ENCODE measurements at regions not wholly inside any gene's neighbourhood (a gene's known extent, or its start where the extent isn't known, plus 50 kb on each side); places are given as distances from the start of the nearest gene placed in this dataset.

DNA sequence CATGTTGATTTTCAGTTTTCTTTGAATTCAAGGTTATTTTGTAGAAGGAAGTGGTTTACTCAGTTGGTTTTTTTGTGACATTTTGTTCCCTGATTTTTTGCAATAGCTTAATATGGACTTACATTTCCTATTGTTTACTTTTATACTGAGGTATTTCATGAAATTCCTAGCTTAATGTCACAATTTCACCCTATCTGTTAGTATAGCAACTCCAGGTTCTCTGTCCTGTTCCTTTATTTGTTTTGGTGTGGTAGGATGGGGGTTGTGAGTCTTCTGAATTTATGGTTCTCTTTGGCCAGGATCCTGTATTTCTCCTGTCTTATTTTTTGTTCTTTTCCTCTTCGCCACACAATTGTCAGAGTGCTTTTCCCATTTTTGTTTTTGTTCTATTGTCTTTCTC, 523.4 kb upstream of the ARRDC3 start:
- FAIRE-seq: no peak
- DNase-seq (ENCODE audit: extremely low spot score, insufficient read length, low read depth): no peak

- DNase-seq (ENCODE audit: extremely low spot score, insufficient read length, low read depth) (no peak), FAIRE-seq (no peak)
Observed at GRCh38 chr5:91906027-91906426, 522.9 kb upstream of the ARRDC3 start.

GRCh38 chr5:91898898-91899297, 515.8 kb upstream of the ARRDC3 start:
- FAIRE-seq: no peak
- no peak for DNase-seq (ENCODE audit: extremely low spot score, insufficient read length, low read depth)

DNA sequence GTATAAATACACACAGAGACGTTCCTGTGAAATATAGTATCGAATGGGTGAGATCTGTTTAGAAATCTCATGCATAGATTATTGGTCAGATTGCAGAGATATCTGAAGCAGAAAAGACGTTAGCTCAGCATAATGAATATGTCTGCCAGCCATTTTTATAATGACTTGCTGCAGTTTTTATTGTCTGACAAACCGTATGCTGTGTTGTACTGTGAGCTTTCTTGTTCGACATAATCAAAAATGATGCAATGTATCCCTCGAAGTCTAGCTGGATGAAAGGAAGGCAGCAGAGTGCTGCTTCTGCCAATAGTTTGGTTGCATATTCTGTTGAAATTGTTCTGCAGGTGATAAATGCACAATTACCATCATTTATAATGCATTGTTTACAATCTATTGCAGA, 514.9 kb upstream of the ARRDC3 start:
- DNase-seq (ENCODE audit: extremely low spot score, insufficient read length, low read depth): no peak
- no peak for FAIRE-seq

GRCh38 chr5:91888810-91889209, 505.7 kb upstream of the ARRDC3 start:
- FAIRE-seq (no peak), DNase-seq (ENCODE audit: extremely low spot score, insufficient read length, low read depth) (no peak)

DNA sequence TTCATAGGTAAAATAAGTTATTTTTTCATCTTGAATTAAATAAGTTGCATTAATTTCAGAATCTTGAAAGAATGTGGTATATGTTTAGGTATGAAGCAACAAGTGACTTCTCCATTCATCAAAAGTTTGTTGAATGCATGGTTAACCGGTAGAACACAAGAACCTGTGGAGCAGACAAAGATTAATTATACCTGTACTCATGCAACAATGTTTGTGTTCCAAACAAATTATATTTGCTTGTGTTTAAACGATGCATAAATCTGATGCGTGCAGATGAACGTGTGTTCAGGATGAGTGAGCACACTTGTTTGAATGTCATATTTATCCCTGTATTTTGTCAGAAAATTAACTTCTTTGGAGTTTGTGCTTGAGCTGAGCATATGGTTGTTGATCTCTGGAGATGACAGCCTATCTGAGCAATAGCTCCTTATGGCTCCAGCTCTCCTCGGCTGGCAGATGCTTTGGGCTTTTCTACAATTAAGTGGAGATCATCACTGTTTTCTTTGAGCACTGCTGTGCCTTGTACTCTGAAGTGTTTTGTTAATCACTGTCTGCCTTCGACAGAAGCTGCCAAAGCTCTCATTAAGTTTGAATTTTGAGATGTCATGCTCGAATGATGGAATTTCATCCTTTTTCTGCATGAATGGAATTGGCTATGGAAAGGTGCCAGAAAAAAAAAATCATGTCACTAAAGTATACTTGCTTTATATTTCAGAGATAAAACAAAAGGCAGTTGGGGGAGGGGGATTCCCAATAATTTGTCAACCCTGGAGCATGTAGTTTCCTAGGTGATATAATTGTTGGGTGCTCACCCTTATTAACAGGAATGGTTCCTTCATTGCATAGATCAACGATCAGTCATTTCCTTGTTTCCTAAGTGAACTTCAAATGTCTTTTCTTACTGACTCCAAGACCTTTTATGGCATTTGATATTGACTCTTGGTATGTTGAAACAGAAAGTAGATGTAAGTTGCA, 502.5 kb upstream of the ARRDC3 start:
- no peak for DNase-seq (ENCODE audit: extremely low spot score, insufficient read length, low read depth)
- FAIRE-seq: no peak

DNA sequence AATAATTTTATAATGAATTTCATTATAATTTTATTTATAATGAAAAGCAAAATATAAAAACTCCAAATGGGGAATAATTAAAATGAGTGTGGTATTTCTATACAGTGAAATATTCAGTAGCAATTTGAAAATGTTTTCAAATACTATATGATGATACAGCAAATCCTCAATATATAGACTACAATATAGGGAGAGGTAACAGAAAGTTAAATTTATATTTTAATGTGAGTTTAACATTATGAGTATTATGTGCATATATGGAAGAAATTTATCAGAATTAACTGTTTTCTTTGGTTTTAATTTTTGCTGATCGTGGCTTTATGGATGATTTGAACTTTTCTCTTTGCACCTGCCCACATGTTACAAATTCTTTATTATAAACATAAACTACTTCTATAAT, 500.9 kb upstream of the ARRDC3 start:
- FAIRE-seq (no peak), DNase-seq (ENCODE audit: extremely low spot score, insufficient read length, low read depth) (no peak)

GRCh38 chr5:91875196-91875779, 492.2 kb upstream of the ARRDC3 start:
- FAIRE-seq (no peak), DNase-seq (ENCODE audit: extremely low spot score, insufficient read length, low read depth) (no peak)

- FAIRE-seq: no peak
- DNase-seq (ENCODE audit: extremely low spot score, insufficient read length, low read depth): no peak
Observed at GRCh38 chr5:91867799-91868198, 484.7 kb upstream of the ARRDC3 start.

DNA sequence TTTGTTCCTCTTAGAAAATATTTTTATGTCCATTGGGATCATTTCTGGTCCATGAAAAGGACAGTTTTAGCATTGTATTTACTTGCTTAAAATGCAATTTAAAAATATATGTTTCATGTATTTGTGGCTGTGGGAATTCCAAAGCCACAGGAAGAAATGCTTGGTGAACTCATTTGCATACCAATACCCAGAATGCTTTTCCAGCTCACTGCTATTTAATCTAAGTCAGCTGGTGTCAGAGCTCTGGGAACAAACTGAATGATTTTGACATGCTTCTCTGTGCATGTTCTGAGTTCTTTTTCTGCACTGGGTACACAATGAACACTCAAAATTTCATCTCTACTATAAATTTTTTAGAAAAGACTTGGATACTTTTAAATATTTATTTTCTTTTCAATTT, 482.8 kb upstream of the ARRDC3 start:
- FAIRE-seq (no peak), DNase-seq (ENCODE audit: extremely low spot score, insufficient read length, low read depth) (no peak)

GRCh38 chr5:91864962-91865361, 481.8 kb upstream of the ARRDC3 start:
- DNase-seq (ENCODE audit: extremely low spot score, insufficient read length, low read depth) (no peak), FAIRE-seq (no peak)

- no peak for DNase-seq (ENCODE audit: extremely low spot score, insufficient read length, low read depth)
- no peak for FAIRE-seq
Observed at GRCh38 chr5:91851670-91852069, 468.6 kb upstream of the ARRDC3 start.

GRCh38 chr5:91850031-91850430, 466.9 kb upstream of the ARRDC3 start:
- FAIRE-seq: no peak
- DNase-seq (ENCODE audit: extremely low spot score, insufficient read length, low read depth): no peak

DNA sequence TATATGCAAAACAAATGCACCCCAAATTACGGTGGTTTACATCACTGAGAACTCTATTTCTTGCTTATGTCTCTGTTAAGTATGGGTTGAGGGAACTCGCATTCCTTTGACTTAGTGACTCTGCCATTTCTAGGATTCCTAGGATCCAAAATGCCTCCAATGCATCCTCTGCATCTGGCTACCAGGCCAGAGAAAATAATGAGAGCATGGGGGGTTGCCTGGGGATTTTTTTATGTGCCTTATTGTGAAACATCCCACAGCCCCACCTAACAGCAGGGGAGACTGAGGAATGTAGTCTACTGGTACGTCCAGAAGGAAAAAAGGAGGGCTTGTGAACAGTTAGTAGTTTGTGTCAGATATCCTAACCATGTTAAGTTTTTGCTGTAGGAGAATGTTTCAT, 466.0 kb upstream of the ARRDC3 start:
- FAIRE-seq: no peak
- no peak for DNase-seq (ENCODE audit: extremely low spot score, insufficient read length, low read depth)

DNA sequence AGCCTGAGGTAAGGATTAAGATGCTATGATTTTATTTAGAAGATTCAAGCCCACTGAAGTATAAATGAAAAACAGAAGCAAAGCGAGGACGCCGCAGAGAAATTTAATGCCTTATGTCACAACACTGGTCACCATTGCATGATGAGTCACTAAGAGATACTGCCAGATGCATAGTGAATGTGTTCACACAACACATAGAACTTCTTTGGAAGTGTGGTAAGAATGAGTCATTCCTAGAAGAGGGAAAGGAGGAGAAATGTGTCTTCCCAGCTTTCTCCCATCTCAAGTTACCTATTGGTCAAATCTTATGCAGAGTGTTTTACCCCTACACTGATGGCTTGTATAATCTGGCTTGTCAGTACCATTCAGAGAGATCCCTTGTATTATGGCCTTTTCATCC, 465.3 kb upstream of the ARRDC3 start:
- FAIRE-seq (no peak), DNase-seq (ENCODE audit: extremely low spot score, insufficient read length, low read depth) (no peak)

- no peak for FAIRE-seq
- no peak for DNase-seq (ENCODE audit: extremely low spot score, insufficient read length, low read depth)
Observed at GRCh38 chr5:91841423-91841822, 458.3 kb upstream of the ARRDC3 start.

DNA sequence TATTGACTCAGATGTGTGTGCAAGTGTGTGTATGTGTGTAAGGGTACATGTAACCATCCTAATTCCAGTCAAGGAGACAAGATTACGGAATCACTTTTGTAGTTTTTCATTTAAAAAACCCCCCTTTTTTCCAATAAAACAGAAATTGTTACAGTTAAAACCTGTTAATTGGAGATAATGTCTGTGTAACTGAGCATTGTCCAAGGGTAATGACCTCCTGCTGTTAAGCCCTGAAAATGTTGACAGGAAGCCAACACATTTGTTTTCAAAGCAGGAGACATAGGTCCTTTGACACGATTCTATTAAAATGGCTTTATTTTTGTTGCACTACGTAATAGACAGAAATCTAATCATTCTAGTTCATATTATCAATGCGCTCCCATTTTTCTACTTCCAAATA, 457.3 kb upstream of the ARRDC3 start:
- DNase-seq (ENCODE audit: extremely low spot score, insufficient read length, low read depth): no peak
- no peak for FAIRE-seq

GRCh38 chr5:91839721-91840120, 456.6 kb upstream of the ARRDC3 start:
- no peak for FAIRE-seq

DNA sequence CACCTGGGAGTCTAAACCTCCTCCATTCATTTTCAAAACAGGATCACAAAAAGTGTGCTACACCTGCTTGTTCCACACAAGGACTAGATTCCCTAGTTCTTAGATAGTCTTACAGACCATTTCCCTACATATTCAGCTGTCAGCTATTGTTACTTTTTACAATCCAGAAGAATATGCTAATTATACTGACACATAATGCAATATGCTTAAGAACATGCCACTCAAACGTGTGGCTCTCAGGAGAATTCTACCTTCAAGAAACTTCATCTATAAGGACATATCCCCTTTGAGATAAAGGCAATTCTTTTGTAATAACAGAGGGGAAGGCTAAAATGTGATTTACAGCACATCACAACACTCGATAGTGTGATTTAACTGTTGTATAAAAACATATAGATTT, 456.1 kb upstream of the ARRDC3 start:
- no peak for FAIRE-seq

More at GRCh38 chr5:91839721-91840120, 456.6 kb upstream of the ARRDC3 start:
- no peak for DNase-seq (ENCODE audit: extremely low spot score, insufficient read length, low read depth)

GRCh38 chr5:91830361-91830953, 447.3 kb upstream of the ARRDC3 start:
- no peak for DNase-seq (ENCODE audit: extremely low spot score, insufficient read length, low read depth)
- no peak for FAIRE-seq

More for the DNA sequence above, 456.1 kb upstream of the ARRDC3 start:
- no peak for DNase-seq (ENCODE audit: extremely low spot score, insufficient read length, low read depth)

DNA sequence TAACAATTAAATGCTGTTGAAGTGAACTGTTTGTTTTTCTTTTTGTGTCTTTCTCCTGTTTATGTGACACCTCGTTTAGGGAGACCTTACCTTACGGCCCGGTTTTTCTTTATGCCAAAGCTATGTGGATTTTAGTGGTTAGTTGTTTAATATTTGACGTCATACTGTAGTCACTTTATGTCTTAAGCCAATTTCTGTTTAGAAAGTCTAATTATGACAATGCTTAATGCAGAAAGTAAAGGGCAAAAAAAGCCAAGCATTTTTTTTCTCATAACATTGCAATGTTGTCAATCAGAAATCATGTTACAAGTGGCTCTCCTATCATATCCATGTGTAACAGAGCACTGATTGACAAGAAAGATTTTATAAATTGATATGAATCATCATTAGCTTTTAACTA, 442.5 kb upstream of the ARRDC3 start:
- DNase-seq (ENCODE audit: extremely low spot score, insufficient read length, low read depth): no peak
- no peak for FAIRE-seq
